Caco-2 (cell line): ENCODE measurements at regions not wholly inside any gene's neighbourhood (a gene's known extent, or its start where the extent isn't known, plus 50 kb on each side); places are given as distances from the start of the nearest gene placed in this dataset.

Experiments used
- BruUV-seq: library from RNA; stranded (reverse); fragments of 400-500 nt; replicated peaks from 2 replicates; lab custom pipeline; 2021; lab: Mats Ljungman, UMichigan
- CTCF ChIA-PET: fragments of 300-600 bp; sonication (Branson Sonifier 250); formaldehyde crosslinking; loops from one replicate; lab custom pipeline; 2022; ENCODE audit warnings: antibody characterized with exemption; lab: Charles Lee
- POLR2A ChIA-PET: fragments of 300-600 bp; sonication (Branson Sonifier 250); formaldehyde crosslinking; loops from one replicate; lab custom pipeline; 2022; ENCODE audit warnings: antibody characterized with exemption; lab: Charles Lee
- DNase-seq, 2 experiments: peaks; one replicate each; pipeline versions ENCODE4 v3.0.0 to v3.0.0-alpha.2; 2020 to 2022
- H3K27me3 ChIP-seq: replicated peaks from 2 replicates; pipeline ENCODE4 v1.6.0; 2011; ENCODE audit warnings: low read length; ENCODE audit not compliant: control insufficient read depth, insufficient read depth
- H3K36me3 ChIP-seq: 2 replicates; pipeline ENCODE4 v1.5.1; 2011; ENCODE audit warnings: low read length; ENCODE audit not compliant: control insufficient read depth, insufficient read depth
- H3K4me1 ChIP-seq: fragments of 250-450 bp; sonication (Bioruptor Pico); 2 replicates; pipeline ENCODE4 v1.5.1; 2020; ENCODE audit warnings: mild to moderate bottlenecking
- H3K4me3 ChIP-seq: 2 replicates; pipeline ENCODE4 v1.5.1; 2011; ENCODE audit warnings: low read depth, mild to moderate bottlenecking, control low read depth, low read length
- H3K9me3 ChIP-seq: fragments of 250-450 bp; sonication (Bioruptor Pico); 2 replicates; pipeline ENCODE4 v1.5.1; 2020; ENCODE audit warnings: mild to moderate bottlenecking, moderate library complexity
- H3K27ac Mint-ChIP-seq: one replicate; pipeline ENCODE4 v1.8.0; 2022; ENCODE audit warnings: mixed read lengths; ENCODE audit not compliant: unreplicated experiment
- H3K27me3 Mint-ChIP-seq: one replicate; pipeline ENCODE4 v1.8.0; 2022; ENCODE audit warnings: mixed read lengths; ENCODE audit not compliant: insufficient read depth, unreplicated experiment
- H3K36me3 Mint-ChIP-seq: one replicate; pipeline ENCODE4 v1.8.0; 2022; ENCODE audit warnings: mild to moderate bottlenecking, mixed read lengths; ENCODE audit not compliant: insufficient read depth, unreplicated experiment
- H3K4me1 Mint-ChIP-seq: one replicate; pipeline ENCODE4 v1.8.0; 2022; ENCODE audit warnings: low read depth, mixed read lengths; ENCODE audit not compliant: unreplicated experiment
- H3K4me3 Mint-ChIP-seq: one replicate; pipeline ENCODE4 v1.8.0; 2022; ENCODE audit warnings: mild to moderate bottlenecking, moderate library complexity, mixed read lengths; ENCODE audit not compliant: unreplicated experiment
- H3K9me3 Mint-ChIP-seq: one replicate; pipeline ENCODE4 v1.8.0; 2022; ENCODE audit warnings: mixed read lengths; ENCODE audit not compliant: unreplicated experiment
- intact Hi-C: fragments of 100-400 bp; cut with micrococcal nuclease; formaldehyde crosslinking; loops from one replicate; pipeline ENCODE4 v1.10.0; 2022; ENCODE audit not compliant: unreplicated experiment
- TF ChIP-seq, protein P1 (sequence below), 2 experiments: fragments of 200-600 bp in 1 of 2; IDR thresholded peaks; 1 replicate in 1 of 2; 2 replicates in 1 of 2; pipeline versions ENCODE4 v1.5.1 to v1.8.0; 2011 to 2022; ENCODE audit warnings: antibody characterized with exemption in 1 of 2, control low read depth in 1 of 2, inconsistent platforms in 1 of 2, low read depth in 1 of 2, low read length in 1 of 2, mild to moderate bottlenecking in 1 of 2, moderate library complexity in 1 of 2; ENCODE audit not compliant: insufficient read depth in 1 of 2, severe bottlenecking in 1 of 2, unreplicated experiment in 1 of 2

DNA sequence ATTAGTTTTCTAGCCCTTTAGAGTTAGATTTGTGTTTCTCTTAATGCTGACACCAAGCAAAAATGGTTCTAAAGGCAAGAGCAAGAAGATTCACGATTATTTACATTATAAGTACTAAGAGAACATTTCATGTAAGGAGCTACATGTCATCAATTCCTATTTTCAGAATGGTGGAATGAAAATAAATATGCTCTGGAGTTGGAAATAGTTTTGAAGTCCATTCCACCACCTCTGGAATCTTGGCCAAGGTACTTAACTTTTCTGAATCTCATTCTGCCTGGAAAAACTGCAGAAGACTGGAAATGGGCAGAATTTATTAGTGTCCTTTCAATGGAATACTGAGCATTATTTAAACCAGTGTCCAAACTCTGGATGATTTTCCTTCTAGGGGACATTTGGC, 125.1 kb upstream of the RAB11FIP2 start:
- TF ChIP-seq, protein P1, sequence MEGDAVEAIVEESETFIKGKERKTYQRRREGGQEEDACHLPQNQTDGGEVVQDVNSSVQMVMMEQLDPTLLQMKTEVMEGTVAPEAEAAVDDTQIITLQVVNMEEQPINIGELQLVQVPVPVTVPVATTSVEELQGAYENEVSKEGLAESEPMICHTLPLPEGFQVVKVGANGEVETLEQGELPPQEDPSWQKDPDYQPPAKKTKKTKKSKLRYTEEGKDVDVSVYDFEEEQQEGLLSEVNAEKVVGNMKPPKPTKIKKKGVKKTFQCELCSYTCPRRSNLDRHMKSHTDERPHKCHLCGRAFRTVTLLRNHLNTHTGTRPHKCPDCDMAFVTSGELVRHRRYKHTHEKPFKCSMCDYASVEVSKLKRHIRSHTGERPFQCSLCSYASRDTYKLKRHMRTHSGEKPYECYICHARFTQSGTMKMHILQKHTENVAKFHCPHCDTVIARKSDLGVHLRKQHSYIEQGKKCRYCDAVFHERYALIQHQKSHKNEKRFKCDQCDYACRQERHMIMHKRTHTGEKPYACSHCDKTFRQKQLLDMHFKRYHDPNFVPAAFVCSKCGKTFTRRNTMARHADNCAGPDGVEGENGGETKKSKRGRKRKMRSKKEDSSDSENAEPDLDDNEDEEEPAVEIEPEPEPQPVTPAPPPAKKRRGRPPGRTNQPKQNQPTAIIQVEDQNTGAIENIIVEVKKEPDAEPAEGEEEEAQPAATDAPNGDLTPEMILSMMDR (IDR thresholded peaks at IDR 0.05; ENCODE audit: insufficient read depth in 1 of 2, low read depth in 1 of 2, low read length in 1 of 2, severe bottlenecking in 1 of 2, unreplicated experiment in 1 of 2): no peak
- no peak overlapping the region for H3K27ac Mint-ChIP-seq
- H3K36me3 Mint-ChIP-seq: no peaks in the 10 kb centered on the region
- H3K27me3 Mint-ChIP-seq: peaks cover 6% of the 10 kb centered on the region
- Histone ChIP-seq H3K4me1 (no peaks in the 10 kb centered on the region), H3K9me3 (no peaks in the 10 kb centered on the region), H3K36me3 (no peaks in the 10 kb centered on the region), H3K27me3 (no peaks in the 10 kb centered on the region), H3K4me3 (no peak overlapping the region)
- no peak overlapping the region for H3K4me3 Mint-ChIP-seq
- H3K9me3 Mint-ChIP-seq: no peaks in the 10 kb centered on the region
- CTCF ChIA-PET: no interaction called here
- POLR2A ChIA-PET: no interaction called here
- H3K4me1 Mint-ChIP-seq: no peaks in the 10 kb centered on the region
- no TSS peak for BruUV-seq
- intact Hi-C loops: no loop called here
- DNase-seq: no peak

DNA sequence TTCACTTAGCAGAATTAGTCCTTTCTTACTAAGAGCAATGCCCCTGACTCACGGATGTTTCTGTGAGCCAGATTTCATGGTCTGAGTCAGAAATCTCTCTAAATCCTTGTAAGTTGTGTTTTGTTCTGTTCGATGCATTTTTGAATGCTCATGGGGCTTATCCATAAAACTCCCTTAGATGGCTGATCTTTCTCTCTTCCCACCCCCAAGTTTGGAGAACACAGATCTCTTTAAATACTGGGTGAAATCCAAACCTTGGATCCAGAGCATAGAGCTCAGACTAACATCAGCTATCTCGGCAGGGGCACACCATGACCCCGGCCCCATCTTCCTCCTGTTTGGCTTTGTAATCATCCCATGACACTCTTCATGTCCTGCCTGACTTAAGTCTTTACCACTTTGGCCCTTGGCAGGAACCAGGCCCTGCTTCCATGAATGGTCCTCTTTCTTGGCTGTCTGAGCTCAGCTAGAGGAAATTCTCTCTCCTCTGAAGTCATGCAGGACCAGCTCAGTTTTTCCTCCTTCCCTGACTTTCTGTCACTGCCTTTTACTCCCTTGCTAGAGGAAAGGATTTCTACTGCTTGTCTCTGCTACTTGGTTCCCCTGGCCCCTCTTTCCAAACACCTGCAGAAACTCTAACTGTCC, 120.4 kb upstream of the RAB11FIP2 start:
- no peak for DNase-seq
- peaks cover 3% of the 10 kb centered on the region for H3K27me3 Mint-ChIP-seq
- Histone ChIP-seq H3K4me3 (no peak overlapping the region), H3K9me3 (no peaks in the 10 kb centered on the region), H3K27me3 (no peaks in the 10 kb centered on the region), H3K4me1 (no peaks in the 10 kb centered on the region), H3K36me3 (no peaks in the 10 kb centered on the region)
- no peak overlapping the region for H3K4me3 Mint-ChIP-seq
- TF ChIP-seq, protein P1 (IDR thresholded peaks at IDR 0.05; ENCODE audit: insufficient read depth in 1 of 2, low read depth in 1 of 2, low read length in 1 of 2, severe bottlenecking in 1 of 2, unreplicated experiment in 1 of 2): no peak
- ChIA-PET POLR2A (no interaction called here), CTCF (no interaction called here)
- H3K27ac Mint-ChIP-seq: peak overlapping the region; percentile 28
- intact Hi-C loops: no loop called here
- no peaks in the 10 kb centered on the region for H3K4me1 Mint-ChIP-seq
- no TSS peak for BruUV-seq
- no peaks in the 10 kb centered on the region for H3K36me3 Mint-ChIP-seq
- no peaks in the 10 kb centered on the region for H3K9me3 Mint-ChIP-seq

DNA sequence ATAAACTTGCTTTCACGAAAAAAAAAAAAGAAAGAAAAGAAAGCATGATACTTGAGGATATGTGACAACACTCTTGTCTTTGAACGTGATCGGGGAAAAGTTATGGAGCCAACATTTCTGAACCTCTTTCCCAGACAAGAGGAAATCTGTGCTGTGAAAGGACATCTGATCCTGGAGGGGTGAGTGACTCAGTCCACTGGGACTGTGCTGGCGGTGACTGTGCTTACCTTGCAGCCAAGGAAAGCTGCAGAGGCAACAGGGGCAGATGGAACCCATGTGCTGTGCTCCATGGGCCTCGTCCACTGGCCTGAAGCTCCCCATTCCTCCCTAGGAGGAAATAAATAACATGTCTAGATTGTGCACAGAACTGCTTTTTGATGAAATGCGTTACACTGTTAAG, 116.5 kb upstream of the RAB11FIP2 start:
- Mint-ChIP-seq H3K36me3 (no peaks in the 10 kb centered on the region), H3K4me3 (no peak overlapping the region), H3K27me3 (no peaks in the 10 kb centered on the region), H3K27ac (no peak overlapping the region), H3K4me1 (no peaks in the 10 kb centered on the region), H3K9me3 (no peaks in the 10 kb centered on the region)
- BruUV-seq: no TSS peak
- Histone ChIP-seq H3K36me3 (no peaks in the 10 kb centered on the region), H3K4me3 (no peak overlapping the region), H3K27me3 (no peaks in the 10 kb centered on the region), H3K9me3 (no peaks in the 10 kb centered on the region), H3K4me1 (no peaks in the 10 kb centered on the region)
- DNase-seq: no peak
- CTCF ChIA-PET: no interaction called here
- TF ChIP-seq, protein P1 (IDR thresholded peaks at IDR 0.05; ENCODE audit: insufficient read depth in 1 of 2, low read depth in 1 of 2, low read length in 1 of 2, severe bottlenecking in 1 of 2, unreplicated experiment in 1 of 2): no peak
- POLR2A ChIA-PET: no interaction called here
- intact Hi-C loops: no loop called here
